Hematopoietic multipotent progenitor cell treated with erythropoietin and hydrocortisone succinate and interleukin-3 and kit ligand, for 4 days (in vitro differentiated cells): ENCODE measurements at regions not wholly inside any gene's neighbourhood (a gene's known extent, or its start where the extent isn't known, plus 50 kb on each side); places are given as distances from the start of the nearest gene placed in this dataset.

ENCODE experiments used
- DNase-seq: peaks from one replicate; pipeline ENCODE4 v3.0.0-alpha.2; 2015

DNA sequence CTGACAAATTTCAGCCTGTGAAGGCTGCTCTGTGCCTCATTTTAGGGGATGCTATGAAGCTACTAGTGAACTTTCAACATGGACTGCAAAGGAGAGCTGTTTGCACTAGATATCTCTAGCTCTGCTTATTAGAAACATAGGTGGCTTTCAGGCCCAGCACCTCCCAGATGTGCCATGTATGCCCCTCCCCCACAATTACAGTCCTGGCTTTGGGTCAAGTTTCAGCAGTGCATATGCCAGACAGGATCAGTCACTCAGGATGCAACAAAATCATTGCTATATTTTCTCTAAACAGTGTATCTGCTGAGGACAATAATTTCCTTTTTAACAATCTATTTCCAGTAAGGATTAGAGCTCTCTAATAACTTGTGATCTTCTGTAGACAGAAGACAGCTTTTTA lies 178.8 kb upstream of the STAC start:
- no peak for DNase-seq

DNA sequence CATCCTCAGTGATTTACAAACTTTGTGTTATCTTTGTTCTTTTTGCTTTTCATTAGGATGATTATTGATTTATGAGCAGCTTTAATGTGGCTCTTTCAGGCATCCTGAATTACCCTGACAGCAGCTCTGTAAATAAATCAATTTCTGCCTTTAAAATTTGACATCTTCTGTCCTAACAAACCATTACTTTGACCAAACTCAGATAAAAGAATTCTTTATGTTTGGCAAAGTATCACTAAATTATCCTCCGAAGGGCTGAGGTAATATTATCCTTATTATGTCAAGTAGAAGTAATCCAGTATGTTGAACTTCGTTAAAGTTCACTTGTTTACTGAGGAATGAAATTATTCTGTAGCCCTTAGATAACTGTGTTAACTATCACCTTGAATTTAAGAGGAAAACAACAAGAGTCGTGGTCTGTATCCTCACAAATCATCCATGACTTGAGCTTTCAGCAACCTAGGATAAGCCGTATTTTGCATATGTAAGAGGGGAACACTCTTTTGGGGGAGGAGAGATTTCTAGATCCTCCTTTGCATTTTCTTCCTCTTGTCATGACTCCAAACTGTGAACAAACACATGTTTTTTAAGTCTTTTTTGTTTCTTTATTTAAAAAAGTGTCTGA lies 173.2 kb upstream of the STAC start:
- no peak for DNase-seq

DNA sequence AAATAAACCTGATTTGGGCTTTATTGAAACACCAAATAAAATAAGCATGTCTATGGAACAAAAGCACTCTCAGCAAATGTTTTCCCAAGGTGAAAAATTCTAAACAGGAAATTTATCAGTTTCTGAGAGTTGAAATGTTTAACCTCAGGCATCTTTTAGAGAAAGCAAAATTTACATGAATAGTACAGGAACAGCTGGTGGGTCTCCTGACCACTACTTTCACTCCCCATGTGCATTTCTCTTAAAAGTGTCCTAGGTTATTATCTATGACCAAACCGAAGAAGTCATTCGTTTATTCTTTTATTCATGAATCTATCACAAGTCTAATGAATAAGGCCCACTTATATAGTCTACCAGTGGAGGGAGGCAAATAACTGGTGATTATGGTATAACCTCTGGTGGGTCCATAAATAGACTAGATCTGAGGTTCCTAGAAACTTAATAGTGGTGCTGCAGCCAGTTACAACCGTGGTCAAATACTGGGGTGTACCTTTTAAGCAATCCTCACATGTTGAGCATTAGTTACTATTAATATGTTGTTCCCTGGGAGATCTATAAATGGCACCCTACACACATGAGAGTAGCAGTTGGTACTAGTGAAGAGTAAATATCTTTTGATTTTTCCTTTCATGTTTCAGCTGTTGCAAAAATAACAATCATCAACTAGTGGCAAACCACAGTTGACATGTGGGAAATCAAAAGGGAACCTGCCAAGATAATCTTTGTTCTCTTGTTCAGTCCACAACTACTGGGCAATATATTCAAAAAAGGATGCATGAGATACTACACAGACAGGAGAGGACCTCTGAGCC lies 169.3 kb upstream of the STAC start:
- DNase-seq, result peak; percentile 40

DNA sequence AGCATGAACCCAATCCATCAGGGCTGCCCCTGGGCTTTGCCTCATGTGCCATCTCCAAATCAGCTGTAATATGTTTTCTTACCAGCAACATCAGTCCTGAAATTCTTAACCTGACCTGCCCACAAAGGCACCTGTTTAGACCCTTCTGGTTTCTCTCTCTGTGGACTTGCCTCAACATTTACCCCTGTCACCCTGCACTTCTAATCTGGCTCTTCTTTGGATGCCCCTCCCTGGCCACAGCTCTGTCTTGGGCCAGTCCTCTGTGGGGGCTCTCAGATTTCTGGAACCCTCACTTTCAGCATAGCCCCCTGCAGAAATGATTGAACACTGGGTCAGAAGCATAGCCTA lies 168.7 kb upstream of the STAC start:
- DNase-seq, result no peak

DNA sequence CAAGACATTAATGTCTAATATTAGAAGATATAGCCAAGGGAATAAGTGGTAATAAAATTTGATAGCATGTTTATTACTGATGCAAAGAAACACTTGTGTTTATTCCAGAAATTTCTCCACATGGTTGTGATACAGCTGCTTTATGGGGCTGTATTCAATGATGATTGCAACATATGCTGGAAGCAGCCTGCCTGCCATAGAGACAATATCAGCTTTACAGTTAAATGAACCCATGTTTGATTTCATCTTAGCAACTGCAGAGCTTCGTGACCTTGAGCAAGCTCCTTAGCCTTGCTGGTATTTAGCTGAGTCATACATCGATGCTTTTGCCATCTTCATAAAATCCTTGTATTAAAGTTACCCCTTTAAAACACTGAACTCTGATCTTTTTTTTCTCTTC lies 168.1 kb upstream of the STAC start:
- DNase-seq, result peak; percentile 37

DNA sequence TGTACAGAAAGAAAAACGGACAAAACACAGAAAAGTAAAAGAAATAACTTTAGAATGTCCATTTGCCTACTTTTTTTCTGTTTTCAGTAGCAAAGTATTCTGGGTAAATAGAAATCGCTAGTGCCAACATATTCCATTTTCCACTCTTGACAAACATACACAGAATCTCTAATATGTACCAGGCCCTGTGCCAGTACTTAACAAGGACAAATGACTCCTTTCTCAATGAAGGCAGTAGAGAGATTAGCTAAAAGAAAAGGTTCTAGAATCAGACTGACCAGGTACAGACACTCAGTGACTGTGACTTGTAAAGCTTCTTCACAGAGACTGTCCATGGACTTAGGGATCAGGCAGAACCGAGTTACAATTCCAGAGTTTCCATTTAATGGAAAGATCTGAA lies 165.8 kb upstream of the STAC start:
- DNase-seq, result no peak

DNA sequence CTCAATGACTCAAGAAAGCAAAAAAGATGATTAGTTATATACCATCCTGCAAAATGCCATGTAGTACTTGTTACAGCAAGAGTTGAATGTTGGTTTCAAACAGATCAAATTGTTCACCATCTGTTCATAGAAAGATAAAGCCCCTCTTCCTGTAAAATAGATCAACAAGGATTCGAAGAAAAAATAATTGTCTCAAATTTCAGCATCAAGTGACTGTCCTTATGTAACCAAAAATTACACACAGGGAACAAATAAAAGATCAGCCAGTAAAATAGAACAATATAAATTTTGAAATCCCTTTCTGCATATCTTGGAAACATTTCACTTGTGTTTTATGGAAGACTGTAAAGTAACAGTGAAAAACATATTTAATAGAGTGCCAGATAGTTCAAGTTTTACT lies 165.1 kb upstream of the STAC start:
- DNase-seq, result peak; percentile 61

DNA sequence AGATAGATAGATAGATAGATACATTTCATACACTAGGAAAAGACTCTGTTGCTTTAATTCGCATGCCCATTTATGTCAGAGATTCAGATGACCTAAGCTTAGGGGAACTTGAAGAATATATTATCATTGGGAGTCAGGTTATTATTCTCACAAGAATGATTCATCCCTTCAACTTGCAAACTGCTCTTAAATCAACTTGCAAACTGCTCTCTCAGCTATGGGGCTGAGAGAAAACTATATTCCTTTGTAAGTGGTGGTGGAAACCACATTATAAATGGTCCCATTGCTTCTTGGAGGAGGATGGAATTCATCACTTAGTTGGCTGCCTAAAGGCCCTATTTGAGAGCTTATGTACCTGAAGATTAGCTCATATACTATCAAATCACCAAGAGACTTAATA lies 160.9 kb upstream of the STAC start:
- no peak for DNase-seq

DNA sequence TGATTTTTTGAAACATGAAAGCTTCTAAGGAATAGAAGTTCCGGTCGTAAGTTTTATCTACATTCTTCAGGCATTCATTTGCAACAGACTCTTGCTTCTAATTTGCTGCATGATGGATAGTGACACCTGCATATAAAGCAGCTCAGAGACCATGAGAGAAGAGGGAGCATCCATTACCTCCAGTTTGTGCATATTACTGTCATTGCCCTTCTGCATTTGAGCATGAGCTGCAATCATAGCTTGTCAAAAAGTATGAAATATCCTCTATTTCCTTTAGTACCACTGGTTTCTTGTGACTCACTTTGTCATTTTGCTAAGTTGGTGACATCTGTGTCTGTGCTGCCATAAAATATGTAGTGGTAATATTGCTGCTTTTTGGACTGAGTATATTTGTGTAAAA lies 160.1 kb upstream of the STAC start:
- no peak for DNase-seq

DNA sequence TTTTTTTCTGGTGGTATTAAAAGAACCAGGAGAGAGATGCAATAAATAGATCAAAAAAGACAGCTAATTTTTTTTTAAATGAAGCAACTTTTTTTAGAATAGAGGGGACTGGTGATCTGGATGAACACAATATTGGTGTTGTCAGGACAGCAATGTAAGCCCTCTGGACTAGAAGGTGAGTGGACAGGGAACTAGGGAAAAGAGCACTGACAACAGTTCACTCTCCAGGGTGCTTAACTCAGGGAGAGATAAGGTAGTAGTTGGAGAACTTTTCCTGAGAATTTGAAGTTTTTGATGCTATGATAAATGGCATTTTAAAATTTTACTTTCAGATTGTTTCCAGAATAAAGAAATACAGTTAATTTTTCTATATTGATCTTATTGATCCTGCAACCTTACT lies 158.3 kb upstream of the STAC start:
- DNase-seq, result no peak

DNA sequence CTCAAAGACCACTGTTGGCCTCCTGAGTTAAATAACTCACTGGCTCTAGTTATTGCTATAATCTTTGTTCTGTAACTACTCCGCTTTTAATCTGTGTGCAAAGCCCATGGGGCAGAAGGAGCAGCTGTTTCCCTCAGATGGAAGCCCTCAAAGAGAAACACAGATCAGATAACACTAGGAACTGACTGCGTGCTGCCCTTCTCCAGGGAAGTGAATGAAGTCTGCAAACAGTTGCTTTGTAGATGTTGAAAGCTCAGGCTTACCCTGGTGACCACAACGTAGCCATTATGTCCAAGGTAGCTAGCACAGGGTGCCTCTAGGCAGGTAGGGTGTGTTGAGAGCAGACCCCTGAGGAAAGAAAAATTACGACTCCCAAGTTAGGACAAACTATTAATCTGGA lies 152.3 kb upstream of the STAC start:
- peak; percentile 74 for DNase-seq

DNA sequence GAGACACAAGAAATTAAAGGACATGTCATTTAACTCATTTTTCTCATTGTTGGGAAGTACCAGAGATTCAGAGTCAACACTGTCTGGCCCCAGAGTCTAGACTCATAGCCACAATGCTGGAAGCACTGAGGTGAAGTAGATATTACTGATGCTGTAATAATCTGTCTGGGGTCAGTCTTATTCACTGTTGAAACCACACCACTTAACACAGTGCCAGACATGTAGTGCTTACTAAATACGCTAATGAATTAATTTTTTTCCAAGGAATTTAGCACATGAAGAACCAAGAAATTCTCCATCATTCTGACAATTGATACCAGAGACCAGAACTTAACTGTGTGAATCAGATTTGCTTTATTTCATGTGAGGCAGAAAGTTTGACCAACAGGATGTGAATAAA lies 150.8 kb upstream of the STAC start:
- no peak for DNase-seq

DNA sequence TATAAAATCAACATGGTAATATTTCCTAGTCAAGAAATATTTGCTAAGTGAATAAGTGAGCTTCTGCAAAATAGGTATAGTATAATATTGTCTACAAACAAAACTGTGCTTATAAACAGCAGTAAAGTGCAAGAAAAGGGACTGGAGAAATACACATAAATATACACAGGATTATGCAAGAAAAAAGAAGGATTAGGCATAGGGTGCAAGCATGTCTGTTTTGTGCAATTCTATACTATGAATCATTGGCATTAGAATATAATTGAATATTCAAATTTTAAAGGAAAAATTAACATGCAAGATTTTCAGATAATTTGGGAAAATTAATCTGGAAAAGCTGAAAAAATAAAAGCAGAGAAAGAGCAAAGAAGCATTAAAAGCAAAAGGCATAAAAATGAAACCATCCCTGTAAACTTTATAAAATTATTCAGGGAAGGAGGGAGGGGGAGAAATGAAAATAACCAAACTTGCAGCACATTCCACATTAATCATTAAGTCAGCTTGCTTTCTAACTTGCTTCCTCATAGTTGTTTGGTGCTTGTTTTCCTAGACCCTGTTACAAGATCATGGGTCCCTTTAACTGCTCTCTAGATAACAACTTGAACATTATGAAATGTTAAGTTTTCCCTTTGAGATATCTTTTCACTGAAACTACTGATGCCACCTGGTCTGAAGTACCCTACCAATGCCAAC lies 147.4 kb upstream of the STAC start:
- no peak for DNase-seq

DNA sequence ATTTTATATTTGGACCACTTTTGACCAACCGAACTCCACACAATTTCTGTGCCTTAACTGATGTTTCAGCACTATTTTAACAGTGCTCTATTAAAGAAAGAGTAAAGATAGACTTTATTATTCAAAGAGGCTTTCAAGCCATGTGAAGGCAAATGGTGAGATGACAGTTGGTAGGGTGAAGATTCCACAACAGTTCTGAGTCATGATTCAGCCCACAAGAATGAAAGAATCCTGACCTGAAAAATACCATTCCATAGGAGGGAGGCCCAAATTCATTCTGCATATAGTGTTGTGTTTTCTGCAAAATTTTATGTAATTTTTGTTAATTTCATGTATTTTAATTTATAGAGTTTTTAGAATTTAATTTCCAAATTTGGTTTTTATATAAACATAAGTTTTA lies 135.6 kb upstream of the STAC start:
- DNase-seq, result no peak

DNA sequence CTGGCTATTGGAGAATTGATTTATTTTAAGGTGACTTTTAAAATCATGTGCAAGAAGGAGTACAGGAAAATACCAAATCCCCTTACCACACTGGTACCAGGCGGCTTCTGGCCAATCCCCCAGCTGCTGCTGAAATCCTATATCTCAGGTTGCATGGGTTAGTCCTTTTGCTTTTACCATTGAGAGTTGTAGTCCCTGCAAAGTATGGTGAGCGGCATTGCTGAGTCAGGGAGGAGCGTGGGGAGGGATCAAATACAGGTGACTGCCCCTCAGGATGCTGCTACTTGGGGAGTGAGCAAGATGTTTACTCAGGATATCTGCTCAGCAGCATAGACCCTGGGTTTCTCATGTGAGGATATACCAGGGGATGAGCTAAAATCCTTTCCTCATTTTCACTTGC lies 131.9 kb upstream of the STAC start:
- no peak for DNase-seq

DNA sequence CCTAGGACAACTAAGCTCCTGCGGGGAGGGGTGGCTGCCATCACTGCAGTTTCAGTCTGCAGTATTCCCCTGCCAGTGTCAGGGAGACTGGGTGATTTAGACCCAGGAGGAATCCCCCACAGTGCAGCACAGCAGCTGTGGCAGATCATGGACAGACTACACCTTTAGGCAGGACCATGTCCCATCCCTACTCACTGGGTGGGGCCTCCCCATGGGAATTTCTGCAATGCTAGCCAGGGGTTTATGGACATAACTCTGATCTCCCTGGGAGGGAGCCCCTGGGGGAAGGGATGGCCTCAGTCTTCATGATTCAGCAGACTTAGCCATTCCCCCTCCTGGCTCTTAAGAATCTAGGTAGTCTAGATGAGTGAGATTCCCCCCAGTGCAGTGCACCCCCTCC lies 130.1 kb upstream of the STAC start:
- DNase-seq, result no peak

DNA sequence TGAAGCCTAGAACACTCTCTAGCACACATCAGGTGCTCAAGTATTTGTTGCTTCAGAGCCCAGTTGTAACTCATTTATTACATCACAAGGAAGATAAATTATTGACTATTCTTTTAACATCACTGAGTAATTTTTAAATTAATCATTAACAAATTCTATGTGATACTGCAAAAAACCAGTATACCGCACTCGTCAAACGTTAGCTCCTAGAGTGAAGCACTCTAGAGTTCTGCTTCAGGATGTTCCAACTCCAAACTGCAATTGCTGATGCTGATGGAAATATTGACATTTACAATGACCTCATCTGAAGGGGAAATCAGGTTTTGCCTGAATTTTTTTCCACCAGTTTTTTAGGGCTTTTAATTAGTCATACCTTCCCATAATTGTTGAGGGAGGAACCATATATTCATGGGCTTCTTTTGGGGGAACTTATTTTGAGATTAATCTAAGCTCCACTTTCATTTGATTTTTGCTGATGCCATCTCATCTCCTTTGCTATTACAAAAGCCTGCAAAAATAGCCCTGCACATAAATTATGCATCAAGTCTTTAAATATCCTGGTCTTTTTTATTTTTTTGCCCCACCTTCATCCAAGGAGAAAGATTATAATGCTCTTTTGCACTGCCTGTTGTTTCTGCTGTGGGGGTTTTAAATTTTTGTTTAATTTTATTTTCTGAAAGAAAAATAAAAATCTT lies 123.0 kb upstream of the STAC start:
- DNase-seq, result no peak

DNA sequence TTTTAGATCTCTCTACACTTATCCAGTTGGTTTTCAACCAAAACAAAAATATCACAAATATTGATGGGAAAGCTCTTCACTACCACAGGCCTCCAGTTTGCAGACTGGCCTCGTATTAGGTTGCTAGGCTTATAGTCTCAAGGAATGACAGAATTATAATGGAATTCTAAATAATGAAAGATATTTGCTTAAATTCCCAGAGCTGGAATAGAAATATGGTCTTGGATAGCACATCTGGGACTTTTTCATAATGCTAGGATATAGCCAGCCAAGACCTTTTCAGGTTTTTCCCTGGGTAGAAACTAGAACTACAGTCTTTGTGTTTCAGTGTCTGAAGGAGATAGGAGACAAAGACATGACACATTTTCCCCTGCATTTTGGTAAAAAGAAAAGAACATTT lies 121.9 kb upstream of the STAC start:
- no peak for DNase-seq

DNA sequence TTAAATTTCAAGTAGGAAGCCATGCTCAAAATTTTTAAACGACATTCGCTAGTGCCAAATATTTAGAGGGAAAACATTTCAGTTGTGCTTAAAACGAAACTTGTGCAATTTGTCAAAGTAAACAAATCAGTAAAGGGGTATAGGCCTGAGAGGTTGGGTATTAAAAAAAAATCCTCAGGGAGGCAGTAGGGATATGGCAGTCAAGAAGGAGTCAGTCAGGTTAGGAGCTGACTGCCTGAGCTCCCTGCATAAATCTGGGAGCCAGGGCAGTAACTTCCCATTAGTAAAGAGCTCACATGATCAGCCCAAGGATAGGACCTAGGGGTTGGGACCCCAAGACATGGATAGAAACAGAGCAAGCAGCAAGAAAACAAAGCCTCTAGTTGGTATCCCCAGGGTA lies 120.7 kb upstream of the STAC start:
- no peak for DNase-seq

DNA sequence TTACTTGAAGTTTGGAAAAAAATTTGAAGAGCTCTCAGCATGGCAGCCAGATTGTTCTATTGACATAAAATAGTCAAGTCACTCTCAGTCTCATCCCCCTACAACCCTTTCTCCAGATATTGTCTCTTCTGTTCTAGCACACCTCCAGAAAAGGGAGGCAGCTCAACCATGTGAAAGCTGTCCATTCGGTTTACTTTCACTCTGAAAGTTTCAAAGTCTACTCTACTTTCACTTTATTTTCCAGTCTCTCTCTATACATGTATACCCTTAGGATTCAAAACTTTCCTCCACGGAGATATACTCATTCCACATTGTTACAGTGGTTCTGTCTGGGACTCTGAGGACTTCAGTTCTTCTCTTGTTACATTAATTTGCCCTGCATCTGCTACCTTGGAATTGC lies 111.0 kb upstream of the STAC start:
- no peak for DNase-seq

DNA sequence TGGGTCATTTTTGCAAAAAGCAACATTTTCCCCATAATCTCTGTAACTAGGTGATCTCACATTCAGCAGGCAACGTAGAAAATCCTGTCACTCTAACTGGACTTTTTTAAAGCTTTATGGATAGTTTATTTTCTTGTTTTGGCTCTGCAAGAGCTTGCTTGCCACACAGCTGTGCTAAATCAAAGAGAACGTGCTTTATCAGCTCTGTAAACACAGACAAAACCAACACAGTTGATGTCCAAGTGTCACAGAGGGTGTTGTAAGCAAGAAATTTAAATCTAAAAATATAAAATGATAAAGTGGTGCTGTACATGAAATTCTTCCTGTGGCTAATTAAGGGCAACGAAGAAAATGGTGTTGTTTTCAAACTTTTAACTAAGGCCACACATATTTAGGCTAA lies 97.5 kb upstream of the STAC start:
- DNase-seq, result no peak

DNA sequence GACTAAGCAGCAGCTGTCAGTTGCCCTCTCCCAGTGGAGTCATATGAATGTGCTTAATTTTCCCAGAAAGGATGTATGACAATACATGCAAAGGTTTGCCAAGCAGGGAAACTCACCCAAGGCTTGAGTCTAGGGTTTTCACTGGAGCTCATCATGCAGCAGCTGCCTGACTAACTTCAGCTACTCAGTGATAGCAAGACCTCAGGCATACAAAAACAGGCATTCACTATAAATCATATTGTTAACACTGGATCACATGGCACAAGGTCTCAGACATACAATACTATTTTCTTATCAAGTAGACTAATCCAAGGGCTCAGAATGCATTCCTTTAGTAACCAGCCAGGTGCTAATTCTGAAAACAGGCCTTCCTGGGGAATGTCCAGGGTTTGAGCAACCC lies 85.0 kb upstream of the STAC start:
- DNase-seq, result no peak

DNA sequence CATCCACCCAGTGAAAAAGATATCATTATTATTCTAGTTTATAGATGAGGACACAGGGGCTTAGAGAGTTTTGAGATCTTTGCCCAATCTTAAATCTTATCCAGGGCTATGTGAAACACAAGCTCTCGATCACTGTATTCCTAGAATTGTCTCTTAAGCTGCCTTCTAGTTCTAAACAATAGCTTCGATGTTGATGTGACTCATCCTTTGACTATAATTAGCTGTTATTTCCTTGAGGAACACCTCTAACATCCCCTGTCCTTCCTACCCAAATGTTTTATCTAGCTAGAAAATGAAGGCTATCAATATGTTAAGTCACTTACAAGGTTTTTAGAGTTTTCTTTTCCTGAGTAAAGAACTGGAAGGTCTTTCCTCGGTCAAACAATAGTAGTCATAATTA lies 83.1 kb upstream of the STAC start:
- DNase-seq, result no peak

DNA sequence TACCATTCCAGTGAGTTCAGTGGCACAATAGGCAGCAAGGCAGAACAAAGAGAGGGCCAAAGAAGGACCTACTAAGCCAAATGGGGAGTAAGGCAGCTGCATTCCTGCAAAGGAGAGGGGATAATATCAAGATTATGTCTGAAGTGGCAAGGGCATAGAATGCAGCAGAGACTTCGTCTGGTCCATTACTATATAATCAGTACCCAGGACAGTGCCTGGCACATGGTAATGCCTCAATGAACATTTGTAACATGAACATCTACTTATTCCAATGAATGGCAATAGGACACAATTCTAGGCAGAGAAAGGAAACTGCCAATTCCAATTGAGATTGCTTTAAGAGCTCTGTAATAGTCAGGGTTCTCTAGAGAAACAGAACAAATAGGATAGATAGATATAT lies 82.1 kb upstream of the STAC start:
- DNase-seq, result no peak
